Right atrium auricular region (tissue), 2 donors: ENCODE measurements at regions not wholly inside any gene's neighbourhood (a gene's known extent, or its start where the extent isn't known, plus 50 kb on each side); places are given as distances from the start of the nearest gene placed in this dataset.
A peak's percentile ranks its signal among the peaks of the same experiment; 100 is the strongest.

Experiments
- DNase-seq: peaks from one replicate; pipeline ENCODE4 v3.0.0-alpha.2; 2019; ENCODE audit warnings: low spot score
- H3K27ac ChIP-seq, 2 donors: fragments of 200-600 bp; sonication (generic); 1 replicate in 1 of 2; 2 replicates in 1 of 2; pipeline ENCODE4 v1.5.1; 2016 to 2019
- H3K27me3 ChIP-seq, 2 donors: fragments of 200-600 bp; sonication (generic); one replicate each; pipeline versions ENCODE4 v1.5.1 to v1.6.0; 2017 to 2019
- H3K36me3 ChIP-seq: fragments of 200-600 bp; sonication (generic); one replicate; pipeline ENCODE4 v1.5.1; 2016
- H3K4me1 ChIP-seq, 2 donors: fragments of 200-600 bp; sonication (generic); one replicate each; pipeline versions ENCODE4 v1.5.1 to v1.6.0; 2017 to 2019
- H3K4me3 ChIP-seq, 2 donors: fragments of 200-600 bp; sonication (generic); 1 replicate in 1 of 2; 2 replicates in 1 of 2; pipeline ENCODE4 v1.5.1; 2017 to 2019; ENCODE audit warnings: mild to moderate bottlenecking in 1 of 2, moderate library complexity in 1 of 2
- H3K9me3 ChIP-seq, 2 donors: fragments of 200-600 bp; sonication (generic); one replicate each; pipeline ENCODE4 v1.5.1; 2019
- CTCF ChIP-seq, 2 donors: fragments of 200-600 bp; sonication (generic); IDR thresholded peaks; one replicate each; pipeline ENCODE4 v1.5.1; 2019; ENCODE audit warnings: antibody characterized with exemption in 2 of 2

- no peaks in the 10 kb centered on the region for H3K36me3 ChIP-seq
- H3K27ac ChIP-seq = peak overlapping the region in 1 of 2 donors; percentile 44
- H3K9me3 ChIP-seq = no peaks in the 10 kb centered on the region
- no peaks in the 10 kb centered on the region for H3K4me1 ChIP-seq
- H3K27me3 ChIP-seq = no peaks in the 10 kb centered on the region
- DNase-seq = peak; percentile 71
- no peak for TF ChIP-seq CTCF (IDR thresholded peaks at IDR 0.05)
- H3K4me3 ChIP-seq = no peak overlapping the region
Observed at GRCh38 chr13:78102121-78102677, 183.6 kb upstream of the EDNRB start.

DNA sequence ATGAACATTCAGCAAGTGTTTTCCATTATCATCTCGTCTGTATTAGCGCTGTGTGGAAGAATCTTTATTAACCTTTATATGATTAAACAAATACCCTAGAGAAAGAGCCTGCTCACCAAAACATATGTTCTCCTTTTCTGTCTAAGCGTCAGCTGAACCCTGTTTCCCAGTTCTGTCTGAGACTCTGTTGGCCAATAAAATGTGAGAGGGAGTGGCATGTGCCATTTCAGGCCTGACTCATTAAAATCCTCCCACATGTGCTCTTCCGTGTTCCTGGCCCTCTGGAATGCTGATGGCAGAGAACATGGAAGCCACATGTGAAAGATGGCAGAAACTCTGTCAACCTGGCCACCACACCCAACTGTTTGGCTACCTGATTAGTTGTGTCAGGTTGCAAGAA, 181.9 kb upstream of the EDNRB start:
- Histone ChIP-seq H3K4me3 (no peak overlapping the region), H3K36me3 (no peaks in the 10 kb centered on the region), H3K27me3 (no peaks in the 10 kb centered on the region), H3K27ac (no peak overlapping the region), H3K9me3 (no peaks in the 10 kb centered on the region), H3K4me1 (no peaks in the 10 kb centered on the region)
- TF ChIP-seq CTCF (IDR thresholded peaks at IDR 0.05) = no peak
- no peak for DNase-seq

- TF ChIP-seq CTCF (IDR thresholded peaks at IDR 0.05) = no peak
- no peaks in the 10 kb centered on the region for H3K4me1 ChIP-seq
Observed at GRCh38 chr13:78098249-78098648, 179.6 kb upstream of the EDNRB start.

DNA sequence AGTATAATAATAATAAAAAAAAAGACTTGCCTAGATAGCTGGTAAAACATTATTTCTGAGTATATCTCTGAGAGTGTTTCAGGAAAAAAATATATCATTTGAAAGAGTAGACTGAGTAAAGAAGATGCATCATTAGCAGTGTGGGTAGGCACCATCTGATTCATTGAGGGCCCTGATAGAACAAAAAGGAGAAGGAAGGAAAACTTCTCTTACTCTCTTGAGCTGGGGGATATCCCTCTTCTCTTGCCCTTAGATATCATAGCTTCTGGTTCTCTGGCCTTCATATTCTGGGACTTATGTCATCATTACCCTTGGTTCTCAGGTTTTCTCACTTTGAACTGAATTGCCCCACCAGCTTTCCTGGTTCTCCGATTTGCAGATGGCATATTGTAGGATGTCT, 177.6 kb upstream of the EDNRB start:
- Histone ChIP-seq H3K36me3 (no peaks in the 10 kb centered on the region), H3K4me1 (no peaks in the 10 kb centered on the region), H3K9me3 (no peaks in the 10 kb centered on the region), H3K27me3 (no peaks in the 10 kb centered on the region), H3K4me3 (no peak overlapping the region), H3K27ac (no peak overlapping the region)
- no peak for TF ChIP-seq CTCF (IDR thresholded peaks at IDR 0.05)
- no peak for DNase-seq

More at GRCh38 chr13:78098249-78098648, 179.6 kb upstream of the EDNRB start:
- no peak overlapping the region for H3K4me3 ChIP-seq
- H3K27me3 ChIP-seq = no peaks in the 10 kb centered on the region
- no peak overlapping the region for H3K27ac ChIP-seq
- H3K36me3 ChIP-seq = no peaks in the 10 kb centered on the region
- no peak for DNase-seq
- H3K9me3 ChIP-seq = no peaks in the 10 kb centered on the region

DNA sequence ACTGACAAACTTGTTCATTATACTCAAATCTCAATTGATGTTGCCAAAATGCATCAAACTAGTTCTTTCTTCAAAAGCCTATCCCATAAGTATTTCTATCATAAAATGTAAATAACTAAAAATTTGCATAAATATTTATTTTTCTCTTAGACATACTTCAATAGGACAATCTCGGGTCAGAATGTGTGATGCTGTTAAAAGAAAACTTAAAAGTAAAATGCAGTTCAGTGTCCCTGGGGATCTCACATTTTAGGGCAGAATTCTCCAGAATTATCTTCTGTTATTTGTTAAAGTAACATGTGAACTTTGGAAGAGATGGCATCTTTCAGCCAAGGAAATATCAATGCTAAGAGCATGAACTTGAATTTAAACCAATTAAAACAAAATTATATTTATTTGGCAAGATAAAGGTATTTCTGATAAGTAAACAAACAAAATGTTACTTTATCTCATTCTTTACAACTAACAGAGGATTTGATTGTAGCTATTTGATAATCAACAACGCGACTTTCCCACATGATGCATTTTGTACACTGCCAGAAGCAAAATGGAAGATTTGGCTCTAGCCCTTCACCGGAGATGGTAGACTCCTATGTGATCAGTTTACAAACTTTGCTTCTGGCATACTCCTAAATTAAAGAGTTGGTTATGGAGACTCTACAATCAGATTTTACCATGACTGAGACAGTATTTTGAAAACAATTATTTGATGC, 169.5 kb upstream of the EDNRB start:
- Histone ChIP-seq H3K36me3 (no peaks in the 10 kb centered on the region), H3K4me1 (no peaks in the 10 kb centered on the region), H3K27ac (no peak overlapping the region), H3K4me3 (no peak overlapping the region), H3K27me3 (no peaks in the 10 kb centered on the region), H3K9me3 (no peaks in the 10 kb centered on the region)
- DNase-seq = no peak
- no peak for TF ChIP-seq CTCF (IDR thresholded peaks at IDR 0.05)
